Chondrocyte (in vitro differentiated cells): ENCODE measurements at regions not wholly inside any gene's neighbourhood (a gene's known extent, or its start where the extent isn't known, plus 50 kb on each side); places are given as distances from the start of the nearest gene placed in this dataset.

Experiments
- DNase-seq: peaks from one replicate; pipeline ENCODE4 v3.0.0; 2021; ENCODE audit warnings: mixed read lengths, low spot score
- H3K27ac Mint-ChIP-seq: one replicate; pipeline ENCODE4 v1.8.0; 2021; ENCODE audit warnings: mild to moderate bottlenecking, moderate library complexity, mixed read lengths; ENCODE audit not compliant: unreplicated experiment
- H3K27me3 Mint-ChIP-seq: 2 replicates; pipeline ENCODE4 v1.8.0; 2021; ENCODE audit warnings: low read depth, mixed read lengths
- H3K36me3 Mint-ChIP-seq: 2 replicates; pipeline ENCODE4 v1.8.0; 2021; ENCODE audit warnings: low read depth, mixed read lengths
- H3K4me1 Mint-ChIP-seq: 2 replicates; pipeline ENCODE4 v1.8.0; 2021; ENCODE audit warnings: low read depth, mild to moderate bottlenecking, mixed read lengths
- H3K4me3 Mint-ChIP-seq: one replicate; pipeline ENCODE4 v1.8.0; 2021; ENCODE audit warnings: mild to moderate bottlenecking, moderate library complexity, mixed read lengths; ENCODE audit not compliant: unreplicated experiment
- H3K9me3 Mint-ChIP-seq: 2 replicates; pipeline ENCODE4 v1.8.0; 2021; ENCODE audit warnings: low read depth, mixed read lengths
- TF ChIP-seq, protein P1 (sequence below): fragments of 200-600 bp; sonication (generic); IDR thresholded peaks from 2 replicates; pipeline ENCODE4 v1.5.0; 2021; ENCODE audit warnings: antibody characterized with exemption, mild to moderate bottlenecking, moderate library complexity

DNA sequence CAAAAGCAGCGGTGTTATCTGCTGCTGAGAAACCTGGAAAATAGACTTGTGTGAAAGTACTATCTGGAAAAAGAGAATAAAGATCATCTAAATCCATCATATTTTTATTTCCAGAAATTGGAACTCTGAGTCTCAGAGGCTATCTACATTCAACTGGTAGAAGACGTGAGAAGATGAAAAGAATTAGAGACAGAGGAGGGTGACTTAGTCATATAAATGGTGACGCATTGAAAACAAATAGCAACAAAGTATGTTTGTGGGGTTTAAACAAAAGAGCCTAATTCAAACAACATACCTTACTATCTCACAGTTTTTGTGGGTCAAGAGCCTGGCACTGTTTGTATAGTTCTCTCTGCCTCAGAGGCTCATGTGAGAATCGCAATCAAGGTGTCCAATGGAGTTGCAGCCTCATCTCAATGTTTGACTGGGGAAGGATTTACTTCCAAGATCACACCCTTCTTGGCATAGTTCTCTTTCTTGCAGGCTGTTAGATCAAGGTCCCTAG lies 757.1 kb upstream of the SLC35B3 start:
- H3K4me3 Mint-ChIP-seq, result no peak overlapping the region

DNA sequence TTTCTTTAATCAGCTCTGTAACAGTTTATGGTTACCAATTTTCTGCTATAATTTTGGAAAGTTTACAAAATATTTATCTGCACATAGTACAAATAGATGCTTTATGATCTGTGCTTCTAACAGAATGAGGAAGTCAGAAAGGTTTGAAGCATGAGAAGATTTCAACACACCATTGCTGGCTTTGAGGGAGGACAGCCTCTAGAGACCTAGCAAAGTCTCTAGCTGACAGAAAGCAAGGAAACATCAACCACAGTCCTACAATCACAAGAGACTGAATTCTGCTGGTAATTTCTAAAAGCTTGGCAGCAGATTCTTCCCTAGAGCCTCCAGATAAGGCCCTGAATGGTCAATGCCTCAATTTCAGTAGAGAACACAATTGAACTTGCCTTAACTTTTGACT lies 750.8 kb upstream of the SLC35B3 start:
- Mint-ChIP-seq H3K27ac (no peak overlapping the region), H3K27me3 (no peaks in the 10 kb centered on the region), H3K4me3 (no peak overlapping the region), H3K4me1 (no peaks in the 10 kb centered on the region), H3K36me3 (no peaks in the 10 kb centered on the region), H3K9me3 (peaks cover 3% of the 10 kb centered on the region)
- no peak for DNase-seq
- TF ChIP-seq, protein P1, sequence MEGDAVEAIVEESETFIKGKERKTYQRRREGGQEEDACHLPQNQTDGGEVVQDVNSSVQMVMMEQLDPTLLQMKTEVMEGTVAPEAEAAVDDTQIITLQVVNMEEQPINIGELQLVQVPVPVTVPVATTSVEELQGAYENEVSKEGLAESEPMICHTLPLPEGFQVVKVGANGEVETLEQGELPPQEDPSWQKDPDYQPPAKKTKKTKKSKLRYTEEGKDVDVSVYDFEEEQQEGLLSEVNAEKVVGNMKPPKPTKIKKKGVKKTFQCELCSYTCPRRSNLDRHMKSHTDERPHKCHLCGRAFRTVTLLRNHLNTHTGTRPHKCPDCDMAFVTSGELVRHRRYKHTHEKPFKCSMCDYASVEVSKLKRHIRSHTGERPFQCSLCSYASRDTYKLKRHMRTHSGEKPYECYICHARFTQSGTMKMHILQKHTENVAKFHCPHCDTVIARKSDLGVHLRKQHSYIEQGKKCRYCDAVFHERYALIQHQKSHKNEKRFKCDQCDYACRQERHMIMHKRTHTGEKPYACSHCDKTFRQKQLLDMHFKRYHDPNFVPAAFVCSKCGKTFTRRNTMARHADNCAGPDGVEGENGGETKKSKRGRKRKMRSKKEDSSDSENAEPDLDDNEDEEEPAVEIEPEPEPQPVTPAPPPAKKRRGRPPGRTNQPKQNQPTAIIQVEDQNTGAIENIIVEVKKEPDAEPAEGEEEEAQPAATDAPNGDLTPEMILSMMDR, result no peak

More for the DNA sequence above, 757.1 kb upstream of the SLC35B3 start:
- TF ChIP-seq, protein P1, result no peak
- no peak for DNase-seq
- H3K36me3 Mint-ChIP-seq, result no peaks in the 10 kb centered on the region
- H3K4me1 Mint-ChIP-seq, result no peaks in the 10 kb centered on the region
- H3K27ac Mint-ChIP-seq, result no peak overlapping the region
- peaks cover 2% of the 10 kb centered on the region for H3K9me3 Mint-ChIP-seq
- H3K27me3 Mint-ChIP-seq, result no peaks in the 10 kb centered on the region

DNA sequence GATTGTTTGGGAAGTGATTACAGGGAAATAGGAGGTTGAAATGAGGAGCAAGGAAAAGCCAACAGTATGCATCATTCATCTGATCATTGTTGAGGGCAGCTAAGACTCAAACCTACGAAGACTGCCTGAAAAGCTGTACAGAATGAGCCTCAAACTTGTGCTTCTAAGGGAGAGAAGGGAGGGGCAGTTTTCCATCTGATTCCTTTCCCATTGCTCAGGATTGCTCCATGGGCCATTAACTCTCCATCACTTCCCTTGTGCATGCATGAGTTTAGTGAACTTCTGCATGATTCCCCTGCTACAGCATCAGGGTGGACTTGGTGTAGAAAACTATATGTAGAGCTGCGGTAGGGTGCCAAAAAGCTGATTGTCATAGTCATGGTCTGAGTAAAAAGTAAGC lies 742.7 kb upstream of the SLC35B3 start:
- TF ChIP-seq, protein P1, result no peak
- peaks cover 3% of the 10 kb centered on the region for H3K9me3 Mint-ChIP-seq
- H3K27me3 Mint-ChIP-seq, result no peaks in the 10 kb centered on the region
- DNase-seq, result no peak
- H3K4me3 Mint-ChIP-seq, result no peak overlapping the region
- no peaks in the 10 kb centered on the region for H3K36me3 Mint-ChIP-seq
- H3K4me1 Mint-ChIP-seq, result no peaks in the 10 kb centered on the region
- no peak overlapping the region for H3K27ac Mint-ChIP-seq

DNA sequence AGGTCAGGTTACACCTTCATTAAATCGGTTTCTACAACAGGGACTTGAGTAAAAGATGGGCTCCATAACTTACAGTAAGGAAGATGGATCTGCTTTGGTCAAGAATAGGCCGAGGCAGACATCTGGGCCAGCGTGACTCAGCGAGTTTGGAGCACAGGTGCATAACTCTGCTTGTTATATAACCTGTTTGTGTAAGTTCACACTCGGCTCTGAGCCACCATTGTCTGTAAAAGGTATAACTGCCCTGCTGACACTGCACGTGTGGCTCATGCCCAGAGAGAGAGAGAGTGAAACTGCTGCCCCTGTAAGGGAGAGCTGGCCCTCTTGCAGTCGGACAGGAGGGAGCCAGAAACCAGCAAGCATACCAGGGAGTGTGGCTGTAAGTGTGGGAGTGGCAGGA lies 737.9 kb upstream of the SLC35B3 start:
- Mint-ChIP-seq H3K4me3 (no peak overlapping the region), H3K27ac (no peak overlapping the region), H3K9me3 (no peaks in the 10 kb centered on the region), H3K4me1 (no peaks in the 10 kb centered on the region), H3K27me3 (no peaks in the 10 kb centered on the region), H3K36me3 (no peaks in the 10 kb centered on the region)
- no peak for DNase-seq
- TF ChIP-seq, protein P1, result no peak

DNA sequence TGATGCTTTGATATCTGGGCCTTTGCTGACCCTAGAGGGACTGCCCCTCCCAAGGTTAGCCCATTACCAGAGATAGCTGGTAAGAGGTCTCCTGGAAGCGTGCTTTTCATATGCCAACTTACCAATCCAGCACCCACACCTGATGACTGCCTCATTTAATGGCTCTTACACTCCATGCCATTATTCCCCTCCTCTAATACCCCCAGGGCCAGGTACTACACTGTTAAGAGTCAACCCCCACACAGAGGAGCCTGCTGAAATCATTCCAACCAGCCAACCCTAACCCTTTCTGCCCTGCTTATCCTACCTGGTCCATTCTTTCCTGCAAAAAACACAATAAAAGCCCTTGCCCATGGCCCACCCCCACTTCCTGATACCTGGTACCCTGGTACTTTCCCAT lies 736.8 kb upstream of the SLC35B3 start:
- DNase-seq, result no peak
- Mint-ChIP-seq H3K4me1 (no peaks in the 10 kb centered on the region), H3K4me3 (no peak overlapping the region), H3K27me3 (no peaks in the 10 kb centered on the region), H3K36me3 (no peaks in the 10 kb centered on the region), H3K9me3 (no peaks in the 10 kb centered on the region), H3K27ac (no peak overlapping the region)
- TF ChIP-seq, protein P1, result no peak
